ENCODE measurements at regions not wholly inside any gene's neighbourhood (a gene's known extent, or its start where the extent isn't known, plus 50 kb on each side); places are given as distances from the start of the nearest gene placed in this dataset.
"Not testable (repeated sequence)": the region's sequence is repeated elsewhere in the genome, so short reads cannot be mapped to it uniquely, and the experiment has no call there.

DNA sequence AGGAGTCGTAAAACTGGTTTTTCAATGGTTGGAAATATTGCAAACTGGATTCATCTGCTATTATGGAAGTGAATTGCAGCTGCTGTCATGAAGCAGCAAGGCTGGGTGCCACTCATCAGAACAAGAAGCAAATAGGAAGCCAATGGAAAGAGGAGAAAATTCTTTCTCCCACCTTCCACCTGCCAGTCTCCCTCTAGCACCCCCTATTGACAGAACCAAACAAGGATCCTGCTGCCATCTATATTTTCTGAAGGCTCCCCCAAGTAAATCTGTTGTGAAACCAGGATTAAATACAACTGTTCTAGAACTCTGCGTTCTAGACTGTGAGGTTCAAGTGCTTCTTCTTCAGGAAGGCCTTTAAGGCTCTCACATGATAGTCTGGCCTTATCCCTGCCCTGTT is 286.6 kb downstream of the AACS start:
- no peak for DNase-seq (ENCODE audit: low read depth in 4 of 4, low spot score in 2 of 4)

- DNase-seq (ENCODE audit: low read depth in 4 of 4, low spot score in 2 of 4), result not testable (repeated sequence)
These were observed 287.8 kb downstream of the AACS start for GRCh38 chr12:125353002-125353401.

DNA sequence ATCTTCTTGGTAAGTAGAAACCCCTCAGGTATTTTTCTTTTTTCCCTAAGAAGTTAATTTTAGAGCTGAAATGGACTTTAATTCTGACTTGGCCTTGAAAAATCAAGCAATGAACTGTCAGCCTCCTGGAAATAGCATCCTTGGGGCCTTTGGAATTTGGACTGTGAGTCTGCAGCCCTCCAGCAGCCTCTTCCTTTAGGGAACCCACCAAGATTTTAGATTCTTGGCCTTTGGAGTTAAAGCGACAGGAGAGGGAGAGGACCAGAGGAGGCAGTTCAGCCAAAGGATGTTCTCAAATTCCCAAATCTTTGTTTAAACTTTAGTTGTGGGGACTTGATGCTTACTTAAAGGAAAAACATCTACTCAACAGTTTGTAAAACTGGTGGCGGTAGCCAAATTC is 288.6 kb downstream of the AACS start:
- DNase-seq (ENCODE audit: low read depth in 4 of 4, low spot score in 2 of 4), result no peak

GRCh38 chr12:125355614-125356013 is 290.4 kb downstream of the AACS start:
- DNase-seq (ENCODE audit: low read depth in 4 of 4, low spot score in 2 of 4), result no peak

DNA sequence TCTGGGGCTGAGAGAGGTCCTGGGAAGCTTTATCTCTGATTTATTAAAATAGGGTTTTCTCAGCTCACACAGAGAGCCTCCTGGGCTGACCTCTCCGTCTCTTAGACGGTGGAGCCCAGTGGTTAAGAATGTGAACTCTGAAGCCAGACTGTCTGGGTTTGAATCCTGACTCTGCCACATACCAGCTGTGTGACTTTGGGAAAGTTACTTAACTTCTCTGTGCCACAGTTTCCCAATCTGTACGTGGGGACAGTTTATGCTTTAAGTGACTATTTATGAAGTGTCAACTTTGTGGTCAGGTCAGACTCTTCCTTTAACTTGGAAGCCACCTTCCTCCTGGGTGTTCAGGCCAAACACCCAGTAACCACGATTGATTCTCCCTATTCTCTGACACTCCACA is 290.9 kb downstream of the AACS start:
- no peak for DNase-seq (ENCODE audit: low read depth in 4 of 4, low spot score in 2 of 4)

DNA sequence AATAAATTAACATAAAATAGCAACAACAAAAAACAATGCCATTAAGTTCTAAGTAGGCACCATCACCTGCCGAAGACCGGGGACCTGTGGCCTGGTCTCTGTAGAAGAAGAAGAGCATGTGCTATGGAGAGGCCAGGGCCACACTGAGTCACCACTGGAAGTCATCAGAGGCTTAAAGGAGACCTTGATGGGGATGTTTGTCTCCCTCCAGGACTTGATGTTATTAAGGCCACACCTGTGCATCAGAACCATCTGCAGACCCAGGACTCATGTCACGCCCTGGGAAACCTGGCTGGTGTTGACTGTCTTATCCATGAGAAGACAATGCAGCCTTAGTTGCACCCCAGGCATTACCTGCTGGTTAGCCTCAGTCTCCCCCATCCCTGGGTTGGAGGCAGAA is 292.3 kb downstream of the AACS start:
- no peak for DNase-seq (ENCODE audit: low read depth in 4 of 4, low spot score in 2 of 4)

- no peak for DNase-seq (ENCODE audit: low read depth in 4 of 4, low spot score in 2 of 4)
These were observed 295.3 kb downstream of the AACS start for GRCh38 chr12:125360540-125360939.

DNA sequence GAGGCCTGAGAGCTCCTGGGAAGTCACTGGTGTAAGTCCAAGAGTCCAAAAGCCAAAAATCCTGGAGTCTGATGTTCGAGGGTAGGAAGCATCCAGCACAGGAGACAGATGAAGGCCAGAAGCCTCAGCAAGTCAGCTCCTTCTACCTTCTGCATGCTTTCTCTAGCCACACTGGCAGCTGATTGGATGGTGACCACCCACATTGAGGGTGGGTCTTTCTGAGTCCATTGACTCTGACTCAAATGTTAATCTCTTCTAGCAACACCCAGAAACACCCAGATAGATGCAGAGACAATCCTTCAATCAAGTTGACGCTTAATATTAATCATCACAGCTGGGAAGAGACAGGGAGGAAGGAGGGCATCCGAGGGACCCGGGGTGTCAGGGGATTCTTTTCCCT is 305.8 kb downstream of the AACS start:
- DNase-seq (ENCODE audit: low read depth in 4 of 4, low spot score in 2 of 4), result no peak

- no peak for DNase-seq (ENCODE audit: low read depth in 4 of 4, low spot score in 2 of 4)
These were observed 306.9 kb downstream of the AACS start for GRCh38 chr12:125372085-125372484.

DNA sequence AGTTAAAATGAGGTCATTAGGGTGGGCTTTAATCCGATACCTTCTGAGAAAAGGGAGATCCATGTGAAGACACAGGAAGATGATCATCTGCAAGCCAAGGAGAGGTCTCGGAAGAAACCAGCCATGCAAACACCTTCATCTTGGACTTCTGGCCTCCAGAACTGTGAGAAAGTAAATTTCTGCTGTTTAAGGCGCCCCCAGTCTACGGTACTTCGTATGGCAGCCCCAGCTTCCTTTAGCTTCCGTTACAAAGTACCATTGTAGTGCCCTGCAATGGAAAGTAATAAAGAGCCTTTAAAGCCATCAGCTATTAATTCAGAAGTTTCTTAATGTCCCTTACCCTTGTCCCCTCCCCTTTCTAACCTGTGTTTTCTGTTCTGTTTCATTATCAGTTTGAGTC is 308.1 kb downstream of the AACS start:
- DNase-seq (ENCODE audit: low read depth in 4 of 4, low spot score in 2 of 4), result no peak

GRCh38 chr12:125376422-125376821 is 311.2 kb downstream of the AACS start:
- DNase-seq (ENCODE audit: low read depth in 4 of 4, low spot score in 2 of 4), result no peak

- no peak for DNase-seq (ENCODE audit: low read depth in 4 of 4, low spot score in 2 of 4)
These were observed 311.9 kb downstream of the AACS start for GRCh38 chr12:125377093-125377492.

DNA sequence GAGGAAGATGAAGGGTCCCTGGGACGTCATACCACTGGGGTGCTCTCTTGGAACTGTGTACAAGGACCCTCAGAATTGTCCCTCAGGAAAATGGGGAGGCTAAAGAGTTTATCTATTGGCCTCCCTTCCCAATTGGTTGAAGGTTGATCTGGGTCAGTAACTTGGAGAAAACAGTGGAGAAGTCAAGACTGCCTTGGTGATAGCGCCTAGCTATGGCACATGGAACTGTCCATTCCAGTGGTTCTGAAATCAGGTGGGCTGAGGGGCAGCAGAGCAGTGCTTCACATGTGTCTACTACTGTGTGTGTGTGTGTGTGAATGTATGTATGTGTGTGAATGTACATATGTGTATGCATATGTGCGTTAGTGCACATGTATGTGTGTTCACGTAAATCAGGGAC is 316.1 kb downstream of the AACS start:
- DNase-seq (ENCODE audit: low read depth in 4 of 4, low spot score in 2 of 4), result no peak

GRCh38 chr12:125382926-125383325 is 317.7 kb downstream of the AACS start:
- DNase-seq (ENCODE audit: low read depth in 4 of 4, low spot score in 2 of 4), result no peak

GRCh38 chr12:125386652-125387051 is 321.4 kb downstream of the AACS start:
- no peak for DNase-seq (ENCODE audit: low read depth in 4 of 4, low spot score in 2 of 4)

DNA sequence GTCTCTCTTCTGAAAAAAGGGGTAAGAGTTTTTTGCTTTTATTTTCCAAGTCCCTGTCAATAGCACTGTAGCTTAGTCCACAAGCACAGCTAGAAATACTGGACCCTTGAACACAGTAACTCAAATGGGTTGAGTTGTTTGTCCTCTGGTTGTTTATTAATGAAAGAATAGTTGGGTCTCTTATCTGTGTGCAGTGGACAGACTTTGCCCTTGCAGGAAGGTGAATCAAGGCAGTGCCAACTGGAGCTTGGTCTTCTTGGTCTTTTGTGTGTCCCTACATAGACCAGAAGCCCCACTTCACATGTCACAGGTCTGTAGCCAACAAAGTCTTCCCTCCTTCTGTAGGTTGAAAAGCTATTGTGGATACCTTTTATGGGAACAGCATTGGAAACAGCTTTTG is 322.0 kb downstream of the AACS start:
- DNase-seq (ENCODE audit: low read depth in 4 of 4, low spot score in 2 of 4), result no peak

GRCh38 chr12:125389061-125389697 is 323.9 kb downstream of the AACS start:
- no peak for DNase-seq (ENCODE audit: low read depth in 4 of 4, low spot score in 2 of 4)

GRCh38 chr12:125393569-125393968 is 328.3 kb downstream of the AACS start:
- DNase-seq (ENCODE audit: low read depth in 4 of 4, low spot score in 2 of 4), result no peak

DNA sequence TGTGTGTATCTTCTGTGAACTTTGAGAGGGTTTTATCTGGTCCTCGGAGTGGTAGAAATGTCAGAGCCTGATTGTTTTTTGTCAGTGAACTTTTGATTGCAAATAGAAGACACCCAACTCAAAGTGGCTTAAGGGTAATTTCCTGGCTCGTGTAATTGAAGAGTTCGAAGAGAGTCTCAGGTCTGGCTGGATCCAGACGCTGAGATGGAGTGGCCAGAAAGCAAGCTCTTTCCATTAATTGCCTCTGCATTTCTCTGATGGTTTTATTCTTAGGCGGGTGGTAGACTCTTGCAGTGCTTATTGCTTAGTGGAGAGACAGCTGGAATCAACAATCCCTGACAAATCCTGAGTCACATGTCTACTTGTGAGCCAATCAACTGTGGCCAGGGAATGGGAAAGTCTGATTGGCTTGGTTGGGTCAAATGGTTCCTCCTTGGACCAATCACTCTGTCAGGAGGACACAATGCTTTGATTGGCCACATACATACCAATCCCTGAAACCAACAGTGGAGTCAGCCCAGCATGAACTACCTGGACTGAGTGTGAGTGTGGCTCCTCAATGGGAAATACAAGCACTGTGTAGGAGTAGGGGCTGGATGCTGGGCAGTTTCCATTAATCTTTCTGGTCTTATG is 330.5 kb downstream of the AACS start:
- DNase-seq (ENCODE audit: low read depth in 4 of 4, low spot score in 2 of 4), result no peak

DNA sequence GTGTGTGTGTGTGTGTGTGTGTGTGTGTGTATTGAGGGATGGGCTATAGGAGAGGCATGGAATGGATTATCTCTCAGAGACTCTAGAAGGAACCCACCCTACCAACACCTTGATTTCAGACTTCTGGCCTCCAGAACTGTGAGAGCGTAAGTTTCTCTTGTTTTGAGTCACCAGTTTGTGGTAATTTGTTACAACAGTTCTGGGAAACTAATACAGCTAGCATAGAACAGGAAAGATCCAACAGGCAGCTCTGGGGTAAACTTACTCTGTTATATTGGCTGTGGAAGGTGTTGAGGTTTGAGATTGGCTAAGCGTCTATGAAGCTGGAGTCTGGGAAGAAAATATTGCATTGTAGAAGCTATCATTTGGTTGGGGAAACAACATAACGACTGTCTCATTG is 334.3 kb downstream of the AACS start:
- no peak for DNase-seq (ENCODE audit: low read depth in 4 of 4, low spot score in 2 of 4)

DNA sequence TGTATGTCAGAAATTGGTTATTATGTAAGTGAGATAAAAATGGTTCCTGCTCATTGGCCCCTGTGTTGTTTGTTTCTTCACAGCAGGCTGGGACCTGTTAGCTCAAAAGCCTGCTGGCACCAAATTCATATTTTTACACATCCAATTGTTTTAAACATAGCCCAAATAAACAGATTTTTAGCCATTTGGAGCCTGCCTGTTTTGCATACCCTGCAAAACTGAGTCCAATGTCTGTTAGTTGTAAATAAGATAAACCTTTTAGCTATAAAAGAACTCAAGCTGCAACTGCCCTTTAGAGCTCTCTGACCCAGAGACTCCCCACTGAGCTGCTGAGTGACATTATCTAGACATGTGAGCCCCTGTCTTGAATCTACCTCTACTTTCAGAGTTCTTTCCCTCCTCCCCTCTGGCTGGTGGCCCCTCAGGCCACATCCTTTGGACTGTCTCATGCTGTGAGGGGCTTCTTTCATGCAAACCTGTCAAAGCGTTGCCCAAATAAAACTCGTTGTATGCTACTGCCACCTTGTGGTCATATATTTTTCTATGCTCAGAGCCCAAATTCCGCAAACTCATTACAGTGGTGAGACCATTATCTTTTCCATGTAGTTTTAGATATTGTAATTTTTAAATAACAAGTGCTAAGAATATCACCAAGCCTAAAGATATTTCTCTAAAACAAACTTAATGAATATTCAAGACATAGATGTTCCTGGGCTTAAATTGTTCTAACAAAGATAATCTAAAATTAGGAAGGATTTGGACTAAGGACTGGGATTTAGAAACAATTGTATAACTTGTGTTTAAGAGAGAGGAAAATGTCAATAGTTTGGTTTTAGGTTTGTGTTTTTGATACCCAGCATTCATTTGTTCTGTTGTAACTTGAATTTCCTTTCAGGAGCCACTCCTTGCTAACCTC is 337.9 kb downstream of the AACS start:
- DNase-seq (ENCODE audit: low read depth in 4 of 4, low spot score in 2 of 4), result no peak

DNA sequence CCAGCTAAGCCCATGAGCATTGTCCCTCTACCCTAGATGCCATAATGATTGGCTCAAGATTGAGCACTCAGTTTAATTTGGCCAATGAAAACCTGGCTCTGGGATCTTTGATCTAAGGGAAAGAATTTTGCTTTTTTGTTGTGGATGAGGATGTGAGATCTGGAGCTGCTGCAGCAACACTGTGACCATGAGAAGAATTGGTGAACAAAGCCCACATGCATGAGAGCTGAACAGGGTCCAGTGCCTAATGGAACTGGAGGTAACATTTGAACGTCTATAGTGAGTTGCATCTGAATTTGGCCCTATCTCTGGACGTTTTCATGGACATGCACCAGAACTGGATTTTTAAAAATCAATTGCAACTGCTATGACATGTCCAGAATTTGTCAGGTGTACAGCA is 338.6 kb downstream of the AACS start:
- DNase-seq (ENCODE audit: low read depth in 4 of 4, low spot score in 2 of 4), result no peak

Data from left renal cortex interstitium (tissue), 4 donors.